ENCODE measurements at regions not wholly inside any gene's neighbourhood (a gene's known extent, or its start where the extent isn't known, plus 50 kb on each side); places are given as distances from the start of the nearest gene placed in this dataset.
A peak's percentile ranks its signal among the peaks of the same experiment; 100 is the strongest.

DNA sequence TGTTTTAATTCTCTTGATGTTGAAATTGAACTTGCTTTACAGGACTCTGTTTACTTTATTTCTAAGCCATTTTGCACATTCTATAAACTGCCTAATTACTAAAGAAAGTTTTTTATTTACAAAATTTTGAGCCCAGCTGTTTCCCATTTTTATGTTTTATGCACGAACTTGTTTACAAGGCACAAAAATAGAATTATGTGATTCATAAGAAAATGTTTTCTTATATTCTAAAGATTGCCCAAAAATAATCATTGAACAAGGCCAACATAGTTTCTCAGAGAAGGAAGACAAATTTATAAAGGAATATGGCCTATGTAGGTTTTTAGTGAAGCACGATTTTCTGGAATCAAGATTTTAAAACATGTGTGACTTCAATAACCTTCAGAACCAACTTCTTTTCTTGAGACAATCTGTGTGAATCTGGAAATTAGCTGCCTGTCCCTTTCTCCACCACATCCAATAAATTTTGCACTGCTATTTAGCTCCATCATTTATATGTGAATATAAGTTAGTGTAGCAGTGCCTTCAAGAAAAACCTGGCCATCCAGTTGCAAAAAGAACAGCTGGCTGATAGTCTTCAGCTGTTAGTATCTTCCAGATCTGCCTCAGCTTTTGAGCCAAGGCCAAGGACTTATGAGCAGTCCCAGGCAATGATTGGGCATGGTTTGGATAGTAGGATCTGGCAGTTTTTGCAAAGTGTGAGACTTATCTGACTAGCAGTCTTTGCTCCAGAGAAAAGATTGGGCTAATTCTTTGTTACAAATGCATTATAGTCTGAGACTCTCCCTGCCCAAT lies 253.2 kb upstream of the COL3A1 start:
- FAIRE-seq = no peak

GRCh38 chr2:188721784-188722183 lies 252.4 kb upstream of the COL3A1 start:
- FAIRE-seq = no peak

DNA sequence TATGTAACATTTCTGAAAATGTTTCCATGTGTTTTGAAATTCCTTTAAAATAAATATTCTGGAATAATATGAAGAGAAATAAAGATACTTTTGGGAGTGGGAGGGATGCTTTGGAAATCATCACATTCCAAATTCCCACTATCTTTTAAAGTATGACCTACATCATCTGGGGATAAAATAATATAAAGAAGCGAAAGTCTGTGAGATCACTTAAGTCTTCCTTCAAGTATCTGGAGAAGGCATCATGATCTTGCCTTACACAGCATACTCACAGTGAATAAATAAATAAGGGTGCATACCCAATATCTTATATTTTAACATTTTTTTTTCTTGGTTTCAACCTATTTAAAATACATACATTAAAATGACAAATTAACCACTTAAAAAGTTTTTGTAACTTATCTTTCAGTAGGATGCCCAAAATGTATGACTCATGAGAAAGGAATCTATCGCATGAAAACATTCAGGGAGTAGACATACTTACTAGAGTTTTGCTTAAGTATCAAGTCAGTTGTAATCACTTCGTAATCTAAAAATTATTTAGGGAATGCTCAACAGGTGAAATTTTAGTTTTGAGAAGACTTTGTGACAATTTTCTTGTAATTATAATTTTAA lies 248.3 kb upstream of the COL3A1 start:
- no peak for FAIRE-seq

DNA sequence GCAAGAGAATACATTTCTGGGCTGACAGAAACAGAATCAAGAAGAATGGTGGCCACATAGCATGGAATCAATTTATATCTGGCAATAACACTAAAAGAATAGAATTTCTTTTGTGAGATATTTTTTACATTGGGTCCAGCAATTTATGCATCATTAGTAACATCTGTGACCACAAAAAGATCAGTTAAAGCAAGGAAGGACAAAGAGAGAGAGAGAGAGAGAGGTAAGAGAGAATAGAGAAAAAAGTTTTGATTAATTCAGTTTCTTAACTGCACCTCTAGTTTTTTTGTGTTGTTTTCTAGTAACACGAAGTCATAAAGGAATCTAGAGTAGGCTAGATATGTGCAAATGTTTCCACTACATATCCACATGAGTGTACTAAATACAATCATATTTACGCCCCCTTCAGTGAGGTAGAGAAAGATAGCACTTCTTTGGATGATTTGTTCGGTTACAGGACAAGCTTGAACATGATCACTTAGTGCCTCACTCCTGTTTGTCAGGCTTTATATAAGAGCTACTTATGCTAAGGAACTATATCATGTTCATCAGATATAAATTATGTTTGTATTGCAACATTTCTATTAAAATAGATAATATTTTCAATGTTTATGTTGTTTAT lies 247.4 kb upstream of the COL3A1 start:
- no peak for FAIRE-seq

- FAIRE-seq = no peak
Measured at GRCh38 chr2:188727846-188728245, 246.3 kb upstream of the COL3A1 start.

DNA sequence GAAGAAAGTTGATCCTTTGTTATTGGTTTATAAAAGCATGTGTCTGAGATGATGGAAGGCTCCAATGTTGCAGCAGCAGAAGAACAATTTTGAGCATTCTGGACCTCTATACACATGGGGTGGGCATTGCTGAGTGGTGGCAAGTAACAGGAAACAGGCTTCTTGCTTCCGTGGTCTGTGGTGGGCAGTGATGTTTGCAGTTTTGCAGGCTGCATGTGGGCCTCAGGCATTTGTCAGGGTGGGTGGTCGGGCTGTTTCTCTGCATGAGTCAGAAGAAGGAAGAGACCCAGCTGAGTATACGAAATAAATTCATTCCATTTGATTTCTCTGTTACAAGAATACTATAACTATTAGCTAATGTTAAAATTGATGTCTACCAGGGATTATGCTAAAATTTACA lies 239.5 kb upstream of the COL3A1 start:
- no peak for FAIRE-seq

DNA sequence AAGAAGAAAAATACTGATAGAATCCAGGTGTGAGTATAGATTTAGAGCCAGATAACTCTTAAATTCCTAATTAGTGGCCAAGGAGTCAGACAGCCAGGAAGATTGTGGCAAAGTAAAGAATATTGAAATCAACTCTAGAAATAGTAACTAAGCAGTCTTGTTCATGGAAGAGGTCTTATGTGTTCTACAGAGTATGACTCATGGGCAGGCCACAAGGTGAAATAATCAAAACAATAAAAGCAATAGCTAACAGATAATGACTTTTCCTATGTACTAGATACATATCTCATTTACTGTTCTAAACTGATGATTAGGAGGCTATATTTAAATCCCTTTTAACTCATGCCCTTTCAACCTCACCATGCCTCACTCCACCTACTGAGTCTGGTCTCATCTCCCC lies 227.4 kb upstream of the COL3A1 start:
- no peak for FAIRE-seq

DNA sequence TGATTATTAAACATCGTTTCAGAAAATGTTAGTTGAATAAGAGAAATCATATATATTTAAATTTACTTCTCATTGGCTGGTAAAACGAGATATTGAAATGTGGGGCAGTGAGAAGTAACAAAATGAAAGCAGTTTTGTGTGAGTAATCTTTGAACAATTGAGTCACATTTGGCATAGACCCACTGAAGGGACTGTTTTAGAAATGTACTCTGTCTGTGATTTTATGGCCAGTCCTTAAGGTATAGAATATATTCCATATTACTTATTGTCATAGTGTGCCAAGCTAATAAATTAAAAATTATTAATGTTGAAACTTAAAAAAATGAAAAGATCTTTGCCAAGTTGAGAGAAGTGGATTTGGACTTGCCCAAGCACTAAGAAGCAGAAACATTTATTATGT lies 222.4 kb upstream of the COL3A1 start:
- no peak for FAIRE-seq

GRCh38 chr2:188752311-188752710 lies 221.9 kb upstream of the COL3A1 start:
- FAIRE-seq = no peak

DNA sequence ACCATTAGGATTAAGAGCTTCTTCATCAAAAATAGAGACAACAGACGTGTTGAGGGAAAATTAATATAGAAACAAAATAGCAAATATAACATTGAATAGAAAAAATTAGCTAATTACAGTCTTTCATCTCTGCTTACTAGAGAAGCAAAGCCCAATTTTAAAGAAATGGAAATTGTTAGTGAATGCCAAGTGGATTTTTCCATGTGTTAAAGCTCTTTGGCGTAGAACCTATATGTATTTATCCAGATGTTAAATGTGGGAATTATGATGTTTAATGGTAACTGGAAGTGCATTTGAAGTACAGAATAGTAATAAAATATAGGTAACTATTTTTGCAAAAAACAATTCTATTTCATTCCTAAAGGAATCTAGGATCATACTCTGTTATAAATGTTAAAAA lies 212.0 kb upstream of the COL3A1 start:
- peak; percentile 49 for FAIRE-seq

- peak; percentile 69 for FAIRE-seq
Measured at GRCh38 chr2:188765522-188766470, 208.4 kb upstream of the COL3A1 start.

DNA sequence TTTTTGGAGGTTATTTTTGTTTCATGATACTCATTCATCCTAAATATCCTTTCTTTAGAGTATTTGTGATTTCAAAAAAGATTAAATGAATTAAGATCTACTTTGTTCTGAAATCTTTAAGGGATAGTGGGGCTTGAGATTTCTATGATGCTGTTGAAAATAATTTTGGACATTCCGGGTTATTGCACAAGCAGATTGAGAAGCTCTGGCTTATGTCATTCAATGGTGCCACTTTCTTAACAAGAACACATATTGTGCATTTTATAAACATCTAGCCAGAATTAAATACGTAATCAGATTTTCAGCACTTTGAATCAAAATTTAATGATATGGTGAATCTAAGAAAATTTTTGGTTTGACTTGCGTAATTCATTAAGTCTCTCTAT lies 207.7 kb upstream of the COL3A1 start:
- FAIRE-seq = peak; percentile 13

GRCh38 chr2:188767176-188767575 lies 207.0 kb upstream of the COL3A1 start:
- FAIRE-seq = no peak

DNA sequence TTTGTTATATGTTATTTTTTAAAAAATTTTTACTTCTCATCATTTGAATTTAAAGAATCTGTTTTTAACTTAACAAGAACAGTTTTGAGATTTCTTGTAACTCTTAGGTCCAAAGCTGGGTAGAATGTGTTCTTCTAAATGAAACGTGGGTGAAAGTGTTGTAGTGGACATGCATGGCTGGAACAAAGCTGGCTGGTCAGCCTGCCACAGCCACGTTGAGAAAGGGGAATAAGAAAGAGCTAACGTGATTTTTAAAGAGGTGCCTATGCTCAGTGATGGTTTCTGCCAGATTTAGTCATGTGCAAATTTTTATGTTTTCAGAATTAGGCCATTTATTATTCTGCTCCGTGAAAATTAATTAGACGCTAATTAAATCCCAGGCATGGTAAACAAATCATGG lies 203.9 kb upstream of the COL3A1 start:
- FAIRE-seq = no peak

- no peak for FAIRE-seq
Measured at GRCh38 chr2:188773075-188773474, 201.1 kb upstream of the COL3A1 start.

DNA sequence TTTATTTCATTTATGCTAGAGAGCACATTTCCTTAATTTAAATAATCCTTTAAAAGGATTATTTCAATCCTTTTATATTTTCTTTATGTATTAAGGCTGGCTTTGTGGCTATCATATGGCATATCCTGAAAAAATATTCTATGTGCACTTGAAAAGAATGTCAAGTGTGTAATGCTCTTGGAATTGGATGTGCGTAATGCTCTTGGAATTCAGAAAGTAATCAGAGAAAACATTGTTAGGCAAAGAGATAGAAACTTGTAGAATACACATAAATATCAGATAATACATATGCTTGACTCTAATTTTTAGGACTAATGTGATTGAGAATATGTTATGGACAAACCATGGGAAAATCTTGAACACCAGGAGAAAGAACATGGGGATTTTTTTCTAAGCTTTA lies 197.5 kb upstream of the COL3A1 start:
- FAIRE-seq = peak; percentile 46

GRCh38 chr2:188784269-188784762 lies 189.9 kb upstream of the COL3A1 start:
- FAIRE-seq = peak; percentile 69

GRCh38 chr2:188785061-188785460 lies 189.1 kb upstream of the COL3A1 start:
- no peak for FAIRE-seq

- FAIRE-seq = no peak
Measured at GRCh38 chr2:188785490-188785889, 188.7 kb upstream of the COL3A1 start.

- no peak for FAIRE-seq
Measured at GRCh38 chr2:188786368-188786841, 187.8 kb upstream of the COL3A1 start.

DNA sequence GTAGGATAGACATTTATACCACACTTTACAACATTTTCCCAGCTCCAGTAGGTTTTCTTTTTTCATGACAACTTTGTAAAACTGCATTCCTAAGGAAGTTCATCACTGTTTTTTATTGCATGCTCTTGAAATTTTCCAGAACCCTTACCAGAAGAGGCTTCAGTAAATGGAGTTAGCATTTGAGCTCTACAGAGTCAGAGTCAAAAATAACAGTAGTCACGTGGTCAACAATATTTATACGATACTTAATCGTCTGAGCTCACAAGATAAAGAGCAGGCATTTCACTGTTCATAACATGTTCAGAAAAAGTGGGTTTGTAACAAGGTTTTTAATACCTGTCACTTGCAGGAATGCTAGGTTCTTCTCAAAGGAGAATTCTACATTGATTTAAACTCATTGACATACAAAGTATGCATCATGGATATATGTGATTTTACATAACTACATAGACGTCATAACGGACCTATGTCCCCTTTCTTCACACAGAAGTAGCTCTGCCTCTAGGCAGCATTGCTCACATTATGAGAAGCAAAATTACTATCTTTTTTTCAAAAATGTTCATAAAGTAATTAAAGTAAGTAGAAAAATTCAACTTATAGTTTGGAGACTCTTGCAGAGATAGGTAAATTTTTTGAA lies 187.0 kb upstream of the COL3A1 start:
- FAIRE-seq = no peak

DNA sequence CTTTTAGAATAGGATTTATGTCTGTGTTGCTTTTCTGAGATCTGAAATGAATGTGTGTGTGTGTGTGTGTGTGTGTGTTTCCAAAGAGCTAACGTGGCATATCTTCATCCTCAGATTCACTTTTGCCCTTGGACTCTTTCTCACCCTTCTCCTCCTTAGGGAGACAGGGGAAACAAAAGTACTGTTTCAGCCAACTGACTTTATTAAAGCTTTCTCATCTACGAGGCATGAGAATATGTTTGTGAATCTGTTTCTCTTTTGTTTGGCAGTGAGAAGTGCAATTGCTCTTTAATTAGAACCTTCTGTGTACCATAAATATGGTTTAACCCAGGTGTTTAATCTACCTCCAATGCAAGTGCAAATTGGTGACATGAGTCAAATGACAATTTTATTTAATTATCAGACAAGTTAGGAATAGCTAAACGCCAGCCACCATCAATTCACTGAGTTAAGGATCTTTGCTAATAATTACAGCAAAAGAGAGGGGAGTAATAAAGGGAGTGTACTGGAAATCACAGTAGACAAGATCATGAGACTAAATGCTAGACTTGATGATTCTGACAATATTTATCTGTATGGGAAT lies 186.4 kb upstream of the COL3A1 start:
- no peak for FAIRE-seq
